Tibial nerve (tissue), 4 donors: ENCODE measurements at regions not wholly inside any gene's neighbourhood (a gene's known extent, or its start where the extent isn't known, plus 50 kb on each side); places are given as distances from the start of the nearest gene placed in this dataset.

Source experiments
- CTCF ChIP-seq, 5 experiments: fragments of 200-600 bp in 3 of 5; fragments of 450-650 bp in 2 of 5; sonication (generic) in 3 of 5; IDR thresholded peaks; one replicate each; pipeline ENCODE4 v1.5.1; 2016 to 2019; ENCODE audit warnings: antibody characterized with exemption in 5 of 5, mild to moderate bottlenecking in 3 of 5, moderate library complexity in 2 of 5
- EP300 ChIP-seq, 2 donors: sonication (generic); formaldehyde crosslinking; IDR thresholded peaks; one replicate each; pipeline ENCODE4 v1.6.1; 2017; ENCODE audit warnings: antibody characterized with exemption in 2 of 2, mild to moderate bottlenecking in 1 of 2
- POLR2A ChIP-seq, 2 donors: fragments of 450-650 bp; IDR thresholded peaks; one replicate each; pipeline ENCODE4 v1.6.1; 2017; ENCODE audit warnings: antibody characterized with exemption in 2 of 2, mild to moderate bottlenecking in 2 of 2, moderate library complexity in 2 of 2

DNA sequence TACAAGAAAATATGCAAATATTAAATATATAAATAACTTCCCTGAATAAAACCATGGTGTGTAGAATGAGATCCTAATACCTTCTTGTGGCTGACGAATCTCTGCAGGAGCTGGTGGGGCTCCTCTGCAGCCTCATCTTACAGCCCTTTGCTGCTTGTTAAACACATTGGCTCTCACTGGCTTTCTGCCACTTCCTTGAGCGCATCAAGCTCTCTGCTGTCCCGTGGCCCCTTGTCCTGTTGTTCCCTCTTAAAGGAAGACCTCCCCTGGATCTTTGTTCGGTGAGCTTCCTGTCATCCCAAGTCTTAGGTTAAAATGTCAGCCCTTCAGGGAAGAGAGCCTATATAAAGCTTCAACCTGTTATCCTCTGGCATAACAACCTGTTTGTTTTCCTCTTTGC, 519.6 kb downstream of the DOK5 start:
- no peak for TF ChIP-seq CTCF (IDR thresholded peaks at IDR 0.05)
- TF ChIP-seq EP300 (IDR thresholded peaks at IDR 0.05), result no peak
- TF ChIP-seq POLR2A (IDR thresholded peaks at IDR 0.05), result no peak
